ENCODE measurements at regions not wholly inside any gene's neighbourhood (a gene's known extent, or its start where the extent isn't known, plus 50 kb on each side); places are given as distances from the start of the nearest gene placed in this dataset.

GRCh38 chr4:107509615-107510014 lies 210.4 kb downstream of the PAPSS1 start:
- TF ChIP-seq BHLHE40 (IDR thresholded peaks at IDR 0.05; ENCODE audit: low read depth, low read length) (no peak), RAD21 (IDR thresholded peaks at IDR 0.05; ENCODE audit: low read length) (no peak), CTCF (conservative IDR thresholded peaks at IDR 0.05; ENCODE audit: low read depth, low read length) (no peak), ELK1 (IDR thresholded peaks at IDR 0.05; ENCODE audit: borderline replicate concordance, low read depth, low read length) (no peak), POLR2A (IDR thresholded peaks at IDR 0.05; ENCODE audit: low read depth, low read length) (no peak), CEBPB (IDR thresholded peaks at IDR 0.05; ENCODE audit: low read depth, low read length) (no peak), FOS (IDR thresholded peaks at IDR 0.05; ENCODE audit: low read depth, low read length) (no peak), USF2 (IDR thresholded peaks at IDR 0.05; ENCODE audit: low read depth, low read length) (no peak), MXI1 (IDR thresholded peaks at IDR 0.05; ENCODE audit: borderline replicate concordance, low read depth, low read length) (no peak), CHD1 (IDR thresholded peaks at IDR 0.05; ENCODE audit: low read depth, low read length) (no peak), SMC3 (IDR thresholded peaks at IDR 0.05; ENCODE audit: low read depth, low read length) (no peak)
